ENCODE measurements at regions not wholly inside any gene's neighbourhood (a gene's known extent, or its start where the extent isn't known, plus 50 kb on each side); places are given as distances from the start of the nearest gene placed in this dataset.
"Not testable (repeated sequence)": the region's sequence is repeated elsewhere in the genome, so short reads cannot be mapped to it uniquely, and the experiment has no call there.

GRCh38 chr16:29124162-29124561 lies 139.3 kb downstream of the LAT start:
- TF ChIP-seq CTCF, POLR2A (IDR thresholded peaks at IDR 0.05): not testable (repeated sequence)
